ENCODE measurements at regions not wholly inside any gene's neighbourhood (a gene's known extent, or its start where the extent isn't known, plus 50 kb on each side); places are given as distances from the start of the nearest gene placed in this dataset.
"Not testable (repeated sequence)": the region's sequence is repeated elsewhere in the genome, so short reads cannot be mapped to it uniquely, and the experiment has no call there.

DNA sequence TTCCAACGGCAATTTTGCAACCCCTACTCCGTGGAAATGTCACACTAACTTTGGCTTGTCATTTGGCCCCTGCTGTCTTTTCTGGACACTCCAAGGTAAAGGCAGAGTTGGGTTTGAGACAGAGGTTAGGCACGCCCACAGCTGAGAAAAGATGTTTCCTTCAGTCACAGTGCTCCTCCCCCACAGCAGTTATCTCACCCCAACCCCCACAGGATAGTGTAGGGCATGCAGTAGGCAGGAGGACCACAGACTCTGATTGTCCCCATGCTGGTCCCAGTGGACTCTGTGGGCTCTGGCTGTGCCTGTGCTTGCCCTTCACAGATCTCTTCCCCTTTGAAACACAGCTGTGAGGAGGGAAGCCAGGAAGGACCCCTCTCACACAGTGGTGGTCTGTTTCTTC lies 124.0 kb upstream of the CARMIL1 start:
- peaks cover 3% of the 10 kb centered on the region for H3K9me3 ChIP-seq
- H3K4me1 ChIP-seq (ENCODE audit: control insufficient read depth in 1 of 2, extremely low read depth in 1 of 2, insufficient read depth in 2 of 2, low read length in 2 of 2): no peaks in the 10 kb centered on the region
- Mint-ChIP-seq H3K9me3 (peaks cover 9 to 23% (median 10%) of the 10 kb centered on the region in 3 donors), H3K27me3 (peaks cover 0 to 3% of the 10 kb centered on the region in 2 donors), H3K4me1 (no peaks in the 10 kb centered on the region), H3K4me3 (no peak overlapping the region), H3K36me3 (peaks cover 8% of the 10 kb centered on the region), H3K27ac (no peak overlapping the region)
- ChIA-PET CTCF (no interaction called here), POLR2A (no interaction called here)
- peaks cover 0 to 6% of the 10 kb centered on the region in 2 experiments for H3K27me3 ChIP-seq (replicated peaks in 1 of 2; ENCODE audit: control insufficient read depth in 2 of 2, extremely low read depth in 1 of 2, insufficient read depth in 2 of 2, low read length in 1 of 2)
- DNase-seq: no peak
- no peak for ATAC-seq (replicated peaks in 1 of 4)
- H3K4me3 ChIP-seq (ENCODE audit: control insufficient read depth in 1 of 2, extremely low read depth in 1 of 2, low read length in 1 of 2): no peak overlapping the region
- H3K36me3 ChIP-seq (ENCODE audit: control insufficient read depth in 2 of 2, extremely low read depth in 1 of 2, insufficient read depth in 1 of 2, low read length in 1 of 2): peaks cover 0 to 3% of the 10 kb centered on the region in 2 donors
- WGBS (ENCODE audit: insufficient coverage): no CpG with 5 or more reads among the region's 3 CpGs
- no peak overlapping the region for H3K27ac ChIP-seq (ENCODE audit: low read length)

GRCh38 chr6:25156123-25156522 lies 123.1 kb upstream of the CARMIL1 start:
- CTCF ChIA-PET: interaction anchor here in 1 of 2 donors (0.6 kb wide), 1 partner anchor 62 kb away, joined by 5 read pairs; no protein-coding TSS in a partner anchor
- H3K4me1 ChIP-seq (ENCODE audit: control insufficient read depth in 1 of 2, extremely low read depth in 1 of 2, insufficient read depth in 2 of 2, low read length in 2 of 2): no peaks in the 10 kb centered on the region
- H3K4me1 Mint-ChIP-seq: no peaks in the 10 kb centered on the region
- H3K9me3 Mint-ChIP-seq: peaks cover 9 to 23% (median 11%) of the 10 kb centered on the region in 3 donors
- H3K4me3 Mint-ChIP-seq: no peak overlapping the region
- DNase-seq (no peak), ATAC-seq (replicated peaks in 1 of 4) (no peak)
- H3K36me3 ChIP-seq (ENCODE audit: control insufficient read depth in 2 of 2, extremely low read depth in 1 of 2, insufficient read depth in 1 of 2, low read length in 1 of 2): peaks cover 0 to 3% of the 10 kb centered on the region in 2 donors
- H3K4me3 ChIP-seq (ENCODE audit: control insufficient read depth in 1 of 2, extremely low read depth in 1 of 2, low read length in 1 of 2): no peak overlapping the region
- H3K27me3 Mint-ChIP-seq: peaks cover 0 to 4% of the 10 kb centered on the region in 2 donors
- H3K27ac ChIP-seq (ENCODE audit: low read length): no peak overlapping the region
- peaks cover 0 to 6% of the 10 kb centered on the region in 2 experiments for H3K27me3 ChIP-seq (replicated peaks in 1 of 2; ENCODE audit: control insufficient read depth in 2 of 2, extremely low read depth in 1 of 2, insufficient read depth in 2 of 2, low read length in 1 of 2)
- POLR2A ChIA-PET: interaction anchor here in 1 of 2 donors (0.5 kb wide), 1 partner anchor 18 kb away, joined by 3 read pairs; no protein-coding TSS in a partner anchor
- WGBS (ENCODE audit: insufficient coverage): 80% methylated on average over 1 of the region's 1 CpG
- H3K36me3 Mint-ChIP-seq: peaks cover 9% of the 10 kb centered on the region
- no peak overlapping the region for H3K27ac Mint-ChIP-seq
- H3K9me3 ChIP-seq: peaks cover 3% of the 10 kb centered on the region

DNA sequence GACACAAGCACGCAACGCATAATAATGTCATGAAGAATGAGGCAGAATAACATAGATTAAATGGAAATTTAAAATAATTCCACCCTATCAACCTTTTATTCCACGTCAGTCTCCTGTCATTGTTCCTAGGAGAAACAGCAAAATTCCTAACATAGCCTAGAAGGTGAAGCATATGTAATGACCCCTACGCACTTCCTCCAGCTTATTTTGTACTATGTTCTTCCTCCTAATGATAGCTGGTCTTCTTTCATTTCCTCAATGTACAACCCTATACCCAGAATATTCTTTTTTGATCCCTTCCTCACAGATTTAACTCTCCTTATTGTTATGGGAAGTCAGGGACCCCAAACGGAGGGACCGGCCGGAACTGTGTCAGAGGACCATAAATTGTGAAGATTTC lies 122.0 kb upstream of the CARMIL1 start:
- Histone ChIP-seq H3K4me3 (ENCODE audit: control insufficient read depth in 1 of 2, extremely low read depth in 1 of 2, low read length in 1 of 2) (no peak overlapping the region), H3K36me3 (ENCODE audit: control insufficient read depth in 2 of 2, extremely low read depth in 1 of 2, insufficient read depth in 1 of 2, low read length in 1 of 2) (peaks cover 0 to 3% of the 10 kb centered on the region in 2 donors), H3K27ac (ENCODE audit: low read length) (no peak overlapping the region), H3K9me3 (peaks cover 3% of the 10 kb centered on the region), H3K27me3 (replicated peaks in 1 of 2; ENCODE audit: control insufficient read depth in 2 of 2, extremely low read depth in 1 of 2, insufficient read depth in 2 of 2, low read length in 1 of 2) (peaks cover 0 to 6% of the 10 kb centered on the region in 2 experiments), H3K4me1 (ENCODE audit: control insufficient read depth in 1 of 2, extremely low read depth in 1 of 2, insufficient read depth in 2 of 2, low read length in 2 of 2) (no peaks in the 10 kb centered on the region)
- peaks cover 9 to 23% (median 11%) of the 10 kb centered on the region in 3 donors for H3K9me3 Mint-ChIP-seq
- no peak for DNase-seq
- CTCF ChIA-PET: no interaction called here
- ATAC-seq (replicated peaks in 1 of 4): no peak
- POLR2A ChIA-PET: interaction anchor here in 1 of 2 donors (0.6 kb wide), 1 partner anchor 19 kb away, joined by 3 read pairs; no protein-coding TSS in a partner anchor
- WGBS (ENCODE audit: insufficient coverage): no CpG with 5 or more reads among the region's 7 CpGs
- H3K27ac Mint-ChIP-seq: no peak overlapping the region
- H3K36me3 Mint-ChIP-seq: peaks cover 9% of the 10 kb centered on the region
- H3K4me1 Mint-ChIP-seq: no peaks in the 10 kb centered on the region
- peaks cover 0 to 6% of the 10 kb centered on the region in 2 donors for H3K27me3 Mint-ChIP-seq
- H3K4me3 Mint-ChIP-seq: no peak overlapping the region

DNA sequence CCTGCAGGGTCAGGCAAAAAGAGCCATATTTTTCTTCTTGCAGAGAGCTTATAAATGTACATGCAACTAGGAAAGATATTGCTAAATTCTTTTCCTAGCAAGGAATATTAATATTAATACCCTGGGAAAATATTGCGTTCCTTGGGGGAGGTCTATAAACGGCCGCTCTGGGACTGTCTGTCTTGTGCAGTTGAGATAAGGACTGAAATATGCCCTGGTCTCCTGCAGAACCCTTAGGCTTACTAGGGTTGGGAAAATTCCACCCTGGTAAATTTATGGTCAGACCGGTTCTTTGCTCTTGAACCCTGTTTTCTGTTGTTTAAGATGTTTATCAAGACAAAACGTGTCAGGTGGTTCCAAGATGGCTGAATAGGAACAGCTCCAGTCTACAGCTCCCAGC lies 121.3 kb upstream of the CARMIL1 start:
- 42% methylated on average over 1 of the region's 5 CpGs for WGBS (ENCODE audit: insufficient coverage)
- CTCF ChIA-PET: no interaction called here
- no peak overlapping the region for H3K27ac Mint-ChIP-seq

DNA sequence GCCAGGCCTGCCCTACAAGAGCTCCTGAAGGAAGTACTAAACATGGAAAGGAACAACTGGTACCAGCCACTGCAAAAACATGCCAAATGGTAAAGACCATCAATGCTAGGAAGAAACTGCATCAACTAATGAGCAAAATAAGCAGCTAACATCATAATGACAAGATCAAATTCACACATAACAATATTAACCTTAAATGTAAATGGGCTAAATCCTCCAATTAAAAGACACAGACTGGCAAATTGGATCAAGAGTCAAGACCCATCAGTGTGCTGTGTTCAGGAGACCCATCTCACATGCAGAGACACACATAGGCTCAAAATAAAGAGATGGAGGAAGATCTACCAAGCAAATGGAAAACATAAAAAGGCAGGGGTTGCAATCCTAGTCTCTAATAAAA lies 119.0 kb upstream of the CARMIL1 start:
- H3K36me3 Mint-ChIP-seq; H3K4me1 ChIP-seq (ENCODE audit: control insufficient read depth in 1 of 2, extremely low read depth in 1 of 2, insufficient read depth in 2 of 2, low read length in 2 of 2); ATAC-seq (replicated peaks in 1 of 4); H3K9me3 ChIP-seq; H3K27ac ChIP-seq (ENCODE audit: low read length); H3K27ac Mint-ChIP-seq; H3K27me3 ChIP-seq (replicated peaks in 1 of 2; ENCODE audit: control insufficient read depth in 2 of 2, extremely low read depth in 1 of 2, insufficient read depth in 2 of 2, low read length in 1 of 2); H3K4me3 Mint-ChIP-seq; POLR2A ChIA-PET; H3K36me3 ChIP-seq (ENCODE audit: control insufficient read depth in 2 of 2, extremely low read depth in 1 of 2, insufficient read depth in 1 of 2, low read length in 1 of 2); H3K4me1 Mint-ChIP-seq; H3K27me3 Mint-ChIP-seq; DNase-seq; H3K4me3 ChIP-seq (ENCODE audit: control insufficient read depth in 1 of 2, extremely low read depth in 1 of 2, low read length in 1 of 2); CTCF ChIA-PET: not testable (repeated sequence)
- H3K9me3 Mint-ChIP-seq: peaks cover 9 to 23% (median 11%) of the 10 kb centered on the region in 3 donors

More for the DNA sequence above, 121.3 kb upstream of the CARMIL1 start:
- ATAC-seq (replicated peaks in 1 of 4): no peak
- Histone ChIP-seq H3K4me3 (ENCODE audit: control insufficient read depth in 1 of 2, extremely low read depth in 1 of 2, low read length in 1 of 2) (no peak overlapping the region), H3K4me1 (ENCODE audit: control insufficient read depth in 1 of 2, extremely low read depth in 1 of 2, insufficient read depth in 2 of 2, low read length in 2 of 2) (no peaks in the 10 kb centered on the region), H3K27ac (ENCODE audit: low read length) (no peak overlapping the region), H3K36me3 (ENCODE audit: control insufficient read depth in 2 of 2, extremely low read depth in 1 of 2, insufficient read depth in 1 of 2, low read length in 1 of 2) (peaks cover 0 to 3% of the 10 kb centered on the region in 2 donors), H3K27me3 (replicated peaks in 1 of 2; ENCODE audit: control insufficient read depth in 2 of 2, extremely low read depth in 1 of 2, insufficient read depth in 2 of 2, low read length in 1 of 2) (peaks cover 0 to 6% of the 10 kb centered on the region in 2 experiments), H3K9me3 (peaks cover 3% of the 10 kb centered on the region)
- Mint-ChIP-seq H3K9me3 (peaks cover 9 to 23% (median 11%) of the 10 kb centered on the region in 3 donors), H3K4me3 (no peak overlapping the region), H3K27me3 (peaks cover 0 to 6% of the 10 kb centered on the region in 2 donors), H3K36me3 (peaks cover 9% of the 10 kb centered on the region), H3K4me1 (no peaks in the 10 kb centered on the region)
- DNase-seq: no peak
- POLR2A ChIA-PET: no interaction called here

- Mint-ChIP-seq H3K36me3 (peaks cover 1% of the 10 kb centered on the region), H3K4me1 (peaks cover 8 to 22% (median 12%) of the 10 kb centered on the region in 3 donors), H3K9me3 (peaks cover 0 to 2% (median under 1%) of the 10 kb centered on the region in 3 donors), H3K27ac (no peak overlapping the region), H3K27me3 (peaks cover 0 to 7% of the 10 kb centered on the region in 2 donors), H3K4me3 (peak overlapping the region in 1 of 3 donors; percentile 20)
- ChIA-PET CTCF (interaction anchor here in 1 of 2 donors (0.5 kb wide), 1 partner anchor 315 kb away, joined by 6 read pairs; no protein-coding TSS in a partner anchor), POLR2A (interaction anchor here in 1 of 2 donors (0.6 kb wide), 1 partner anchor 411 kb away, joined by 4 read pairs; no protein-coding TSS in a partner anchor)
- no peak overlapping the region for H3K27ac ChIP-seq (ENCODE audit: low read length)
- peaks cover 0 to 12% of the 10 kb centered on the region in 2 experiments for H3K4me1 ChIP-seq (ENCODE audit: control insufficient read depth in 1 of 2, extremely low read depth in 1 of 2, insufficient read depth in 2 of 2, low read length in 2 of 2)
- ATAC-seq (replicated peaks in 1 of 4) (no peak), DNase-seq (no peak)
- H3K9me3 ChIP-seq: no peaks in the 10 kb centered on the region
- H3K27me3 ChIP-seq (replicated peaks in 1 of 2; ENCODE audit: control insufficient read depth in 2 of 2, extremely low read depth in 1 of 2, insufficient read depth in 2 of 2, low read length in 1 of 2): no peaks in the 10 kb centered on the region
- WGBS (ENCODE audit: insufficient coverage): no CpG with 5 or more reads among the region's 7 CpGs
- no peak overlapping the region for H3K4me3 ChIP-seq (ENCODE audit: control insufficient read depth in 1 of 2, extremely low read depth in 1 of 2, low read length in 1 of 2)
- no peaks in the 10 kb centered on the region for H3K36me3 ChIP-seq (ENCODE audit: control insufficient read depth in 2 of 2, extremely low read depth in 1 of 2, insufficient read depth in 1 of 2, low read length in 1 of 2)
Observed at GRCh38 chr6:25165177-25165576, 114.0 kb upstream of the CARMIL1 start.
